ENCODE measurements at regions not wholly inside any gene's neighbourhood (a gene's known extent, or its start where the extent isn't known, plus 50 kb on each side); places are given as distances from the start of the nearest gene placed in this dataset.

DNA sequence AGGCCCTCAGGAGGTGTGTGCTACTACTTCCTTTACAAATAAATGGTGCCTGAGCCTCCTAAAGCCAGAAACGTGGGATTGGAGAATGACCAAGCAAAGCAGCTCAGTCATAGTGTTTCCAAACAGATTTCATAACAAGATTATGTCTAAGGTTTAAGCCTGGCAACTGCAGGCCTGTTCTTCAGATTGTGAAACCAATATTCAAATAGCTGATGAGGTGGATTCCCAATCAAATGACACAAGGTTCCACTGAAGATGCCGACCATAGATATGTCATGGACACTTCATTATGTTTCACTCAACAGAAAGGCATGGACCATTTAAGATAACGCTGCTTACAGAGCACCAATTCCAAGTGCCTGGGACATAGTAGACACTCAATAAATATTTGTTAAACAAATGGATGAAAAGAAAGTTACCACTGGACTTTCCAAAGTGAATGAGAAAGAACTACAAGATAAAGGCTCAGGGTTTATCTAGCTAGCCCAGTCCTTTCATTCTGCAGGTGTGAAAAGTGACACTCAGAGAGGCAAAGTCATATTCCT is 189.5 kb downstream of the ACTL7B start:
- ATAC-seq (ENCODE audit: low FRiP score): no peak
- no peak for DNase-seq (ENCODE audit: low spot score)
- TF ChIP-seq, protein P1, sequence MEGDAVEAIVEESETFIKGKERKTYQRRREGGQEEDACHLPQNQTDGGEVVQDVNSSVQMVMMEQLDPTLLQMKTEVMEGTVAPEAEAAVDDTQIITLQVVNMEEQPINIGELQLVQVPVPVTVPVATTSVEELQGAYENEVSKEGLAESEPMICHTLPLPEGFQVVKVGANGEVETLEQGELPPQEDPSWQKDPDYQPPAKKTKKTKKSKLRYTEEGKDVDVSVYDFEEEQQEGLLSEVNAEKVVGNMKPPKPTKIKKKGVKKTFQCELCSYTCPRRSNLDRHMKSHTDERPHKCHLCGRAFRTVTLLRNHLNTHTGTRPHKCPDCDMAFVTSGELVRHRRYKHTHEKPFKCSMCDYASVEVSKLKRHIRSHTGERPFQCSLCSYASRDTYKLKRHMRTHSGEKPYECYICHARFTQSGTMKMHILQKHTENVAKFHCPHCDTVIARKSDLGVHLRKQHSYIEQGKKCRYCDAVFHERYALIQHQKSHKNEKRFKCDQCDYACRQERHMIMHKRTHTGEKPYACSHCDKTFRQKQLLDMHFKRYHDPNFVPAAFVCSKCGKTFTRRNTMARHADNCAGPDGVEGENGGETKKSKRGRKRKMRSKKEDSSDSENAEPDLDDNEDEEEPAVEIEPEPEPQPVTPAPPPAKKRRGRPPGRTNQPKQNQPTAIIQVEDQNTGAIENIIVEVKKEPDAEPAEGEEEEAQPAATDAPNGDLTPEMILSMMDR (IDR thresholded peaks at IDR 0.05): no peak

DNA sequence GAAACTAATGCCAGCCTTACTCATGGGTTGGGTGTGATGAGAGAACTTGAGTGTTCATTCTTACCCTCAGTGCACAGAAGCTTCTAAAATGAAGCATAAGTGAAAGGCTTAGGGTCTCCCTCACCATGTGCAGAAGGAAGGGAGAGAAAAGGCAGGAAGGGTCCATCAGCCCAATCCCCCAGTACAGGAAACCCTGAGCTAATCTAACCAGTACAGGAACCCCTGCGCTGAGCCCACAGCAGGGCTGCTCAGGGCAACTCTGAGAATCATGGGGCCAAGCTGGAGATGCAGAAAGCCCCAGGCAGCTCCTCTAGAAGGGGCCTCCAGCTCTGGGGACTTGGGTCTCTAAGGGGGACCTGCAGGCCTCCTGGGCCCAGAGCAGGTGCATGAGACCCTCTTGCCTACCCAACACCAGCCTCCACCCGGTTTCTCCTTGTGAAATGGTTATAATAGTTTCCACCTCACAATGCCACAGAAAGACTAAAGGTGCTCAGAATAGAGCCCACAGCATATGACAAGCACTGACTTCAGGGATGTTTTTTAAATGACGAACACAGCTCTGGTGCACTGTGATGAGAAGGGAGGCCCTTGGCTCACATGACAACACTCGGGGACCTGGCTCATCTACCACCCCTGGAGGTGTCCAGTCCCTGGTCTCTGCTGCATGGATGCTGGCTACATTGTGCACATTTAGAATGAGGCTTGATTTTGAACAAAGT is 190.1 kb downstream of the ACTL7B start:
- DNase-seq (ENCODE audit: low spot score): no peak
- ATAC-seq (ENCODE audit: low FRiP score): no peak
- TF ChIP-seq, protein P1 (IDR thresholded peaks at IDR 0.05): no peak

DNA sequence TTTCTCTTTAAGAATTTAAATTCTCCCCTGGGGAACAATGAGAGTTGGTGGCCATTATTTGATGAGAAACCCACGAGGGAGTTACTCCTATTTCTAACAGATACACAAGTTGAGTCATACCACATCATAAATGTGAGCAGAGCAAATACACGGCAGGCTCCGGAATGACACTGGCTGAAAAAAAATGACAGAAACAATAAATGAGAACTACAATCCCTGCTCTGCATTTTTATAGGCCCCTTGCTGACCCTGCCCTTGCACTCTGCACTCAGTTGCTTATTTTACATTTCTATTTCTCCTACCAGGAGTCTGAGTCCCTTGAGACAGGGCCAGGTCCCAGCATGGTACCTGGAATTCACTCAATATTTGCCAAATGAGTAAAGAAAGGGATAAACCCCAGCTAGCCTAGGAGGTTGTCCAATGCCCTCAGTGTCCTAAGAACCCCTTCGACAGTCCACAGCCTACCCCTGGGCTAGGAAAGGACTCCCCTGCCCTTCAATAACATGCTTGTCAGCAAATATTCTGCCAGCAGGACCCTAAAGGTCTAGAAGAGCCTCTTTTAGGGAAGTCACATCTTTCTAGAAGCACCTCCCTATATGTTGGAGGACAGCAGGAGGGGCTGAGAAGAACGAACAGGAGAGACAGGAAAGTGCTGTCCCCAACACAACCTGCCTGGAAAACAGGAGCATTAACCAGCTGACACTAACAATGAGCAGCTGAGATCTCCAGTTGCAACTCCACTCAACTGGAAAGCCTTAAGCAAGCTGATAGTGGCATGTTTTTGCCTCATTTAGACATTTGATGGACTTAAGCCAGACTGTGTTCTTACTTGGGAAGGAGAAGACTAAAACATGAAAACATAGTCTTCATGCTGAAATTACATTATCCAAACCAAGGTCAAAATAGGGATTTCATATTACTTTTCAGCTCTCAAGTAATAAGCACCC is 191.2 kb downstream of the ACTL7B start:
- ATAC-seq (ENCODE audit: low FRiP score) (no peak), DNase-seq (ENCODE audit: low spot score) (no peak)
- TF ChIP-seq, protein P1 (IDR thresholded peaks at IDR 0.05): no peak

DNA sequence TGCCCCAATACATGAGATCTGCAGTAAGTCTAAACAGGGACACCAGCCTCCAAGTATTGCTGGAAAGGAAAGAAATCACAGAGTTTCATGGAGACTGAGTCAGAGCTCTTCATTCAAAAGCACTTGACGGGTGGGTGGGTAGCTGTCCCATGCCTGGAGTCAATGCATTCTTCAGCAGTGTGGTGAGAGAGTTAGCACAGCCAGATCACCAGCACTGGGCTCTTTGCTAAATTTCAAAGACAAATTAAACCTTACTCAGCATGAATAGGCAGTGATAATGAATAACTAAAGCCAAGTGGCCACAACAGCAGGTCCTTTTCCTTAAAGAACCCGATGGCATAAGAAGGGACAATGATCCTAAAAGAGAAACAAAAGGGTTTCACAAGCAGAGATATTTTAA is 192.4 kb downstream of the ACTL7B start:
- TF ChIP-seq, protein P1 (IDR thresholded peaks at IDR 0.05): no peak
- DNase-seq (ENCODE audit: low spot score): no peak
- no peak for ATAC-seq (ENCODE audit: low FRiP score)

DNA sequence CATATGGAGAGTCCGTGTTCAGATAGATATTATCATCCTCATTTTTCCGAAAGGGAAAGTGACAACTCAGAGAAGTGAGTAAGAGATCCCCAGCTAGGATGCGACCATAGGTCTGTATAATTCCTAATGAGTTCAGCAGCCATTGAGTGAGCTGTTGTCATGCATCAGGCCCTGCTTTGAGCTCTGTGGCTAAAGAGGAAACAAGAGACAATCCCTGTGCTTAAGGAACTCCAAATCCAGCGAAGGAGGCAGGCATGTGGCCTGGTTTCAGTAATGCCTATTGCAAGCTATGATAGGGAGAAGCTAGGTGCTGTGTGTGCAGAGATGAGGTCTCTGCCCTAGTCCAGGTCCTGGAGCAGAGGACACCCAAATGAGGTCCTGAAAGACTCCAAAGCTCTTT is 192.8 kb downstream of the ACTL7B start:
- DNase-seq (ENCODE audit: low spot score) (no peak), ATAC-seq (ENCODE audit: low FRiP score) (no peak)
- TF ChIP-seq, protein P1 (IDR thresholded peaks at IDR 0.05): no peak

DNA sequence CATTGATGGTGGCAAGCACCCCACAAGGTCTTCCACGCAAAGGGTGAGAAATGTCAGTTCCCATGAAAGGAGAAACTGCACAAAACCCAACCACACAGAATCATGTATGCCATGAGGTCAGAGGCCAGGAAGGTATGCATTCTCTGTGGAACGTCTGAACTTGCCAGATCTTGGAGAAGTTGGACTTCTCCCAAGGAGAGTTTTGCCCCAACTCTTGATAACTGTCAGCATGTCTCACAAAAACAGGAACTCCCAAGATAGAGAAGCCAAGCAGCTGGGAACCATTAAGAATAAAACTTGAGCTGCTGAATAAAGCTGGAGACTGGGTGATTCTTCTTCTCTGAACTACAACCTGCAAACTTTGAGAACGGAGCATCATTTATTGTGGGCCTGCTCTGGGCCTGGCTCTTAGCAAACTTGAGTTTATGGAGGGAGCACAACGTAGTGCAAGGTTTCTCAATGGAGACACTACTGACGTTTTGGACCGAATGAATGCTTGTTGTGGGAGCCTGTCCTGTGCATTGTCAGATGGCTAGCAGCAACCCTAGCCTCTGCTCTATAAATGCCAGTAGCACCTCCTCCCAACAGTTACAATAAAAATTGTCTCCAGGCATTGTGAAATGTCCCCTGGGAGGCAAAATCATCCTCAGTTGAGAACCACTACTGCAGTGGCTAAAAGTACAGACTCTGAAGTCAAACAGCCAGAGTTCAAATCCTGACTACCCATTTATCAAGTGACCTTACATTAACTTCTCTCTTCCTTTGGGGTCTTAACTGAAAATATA is 193.5 kb downstream of the ACTL7B start:
- DNase-seq (ENCODE audit: low spot score): no peak
- TF ChIP-seq, protein P1 (IDR thresholded peaks at IDR 0.05): no peak
- no peak for ATAC-seq (ENCODE audit: low FRiP score)
